Body of pancreas (tissue), 4 donors: ENCODE measurements at regions not wholly inside any gene's neighbourhood (a gene's known extent, or its start where the extent isn't known, plus 50 kb on each side); places are given as distances from the start of the nearest gene placed in this dataset.

Experiments
- ATAC-seq: fragments of 150-250 bp; one replicate; pipeline ENCODE4 v1.9.1; 2016
- DNase-seq, 4 donors: peaks; one replicate each; pipeline ENCODE4 v3.0.0-alpha.2; 2019
- H3K27ac ChIP-seq, 4 donors: fragments of 200-600 bp; sonication (generic); 1 replicate in 3 of 4; 2 replicates in 1 of 4; pipeline versions ENCODE4 v1.5.1 to v1.6.1; 2016 to 2019; ENCODE audit warnings: mild to moderate bottlenecking in 1 of 4, mixed read lengths in 1 of 4, moderate library complexity in 1 of 4
- H3K27me3 ChIP-seq, 2 donors: fragments of 200-600 bp; sonication (generic); one replicate each; pipeline ENCODE4 v1.6.0; 2016; ENCODE audit warnings: mild to moderate bottlenecking in 1 of 2
- H3K36me3 ChIP-seq, 2 donors: fragments of 200-600 bp; sonication (generic); replicated peaks in 1 of 2; 2 replicates each; pipeline ENCODE4 v1.5.1; 2016; ENCODE audit warnings: low read depth in 2 of 2; ENCODE audit not compliant: insufficient read depth in 1 of 2
- H3K4me1 ChIP-seq: fragments of 200-600 bp; sonication (generic); one replicate; pipeline ENCODE4 v1.6.0; 2016
- H3K4me3 ChIP-seq, 2 donors: fragments of 200-600 bp; sonication (generic); 1 replicate in 1 of 2; 2 replicates in 1 of 2; pipeline ENCODE4 v1.5.1; 2016 to 2019
- H3K9me3 ChIP-seq, 3 donors: fragments of 200-600 bp; sonication (generic); 1 replicate in 2 of 3; 2 replicates in 1 of 3; pipeline ENCODE4 v1.5.1; 2016
- POLR2A ChIP-seq, 3 donors: fragments of 450-650 bp; IDR thresholded peaks; one replicate each; pipeline ENCODE4 v1.6.1; 2016; ENCODE audit warnings: antibody characterized with exemption in 3 of 3, mild to moderate bottlenecking in 2 of 3
- WGBS, 2 donors: methylation state at CpG; one replicate each; pipeline ENCODE4 v1.1.5; 2017; 5-methylcytosine and 5-hydroxymethylcytosine counted together
- intact Hi-C: fragments of 100-400 bp; cut with DNase I; formaldehyde crosslinking; loops from one replicate; pipeline ENCODE4 v1.15.1; 2023
- TF ChIP-seq, protein P1 (sequence below), 7 experiments: fragments of 450-650 bp in 4 of 7; fragments of 200-600 bp in 3 of 7; sonication (generic) in 3 of 7; IDR thresholded peaks; one replicate each; pipeline ENCODE4 v1.5.1; 2016 to 2019; ENCODE audit warnings: antibody characterized with exemption in 7 of 7

DNA sequence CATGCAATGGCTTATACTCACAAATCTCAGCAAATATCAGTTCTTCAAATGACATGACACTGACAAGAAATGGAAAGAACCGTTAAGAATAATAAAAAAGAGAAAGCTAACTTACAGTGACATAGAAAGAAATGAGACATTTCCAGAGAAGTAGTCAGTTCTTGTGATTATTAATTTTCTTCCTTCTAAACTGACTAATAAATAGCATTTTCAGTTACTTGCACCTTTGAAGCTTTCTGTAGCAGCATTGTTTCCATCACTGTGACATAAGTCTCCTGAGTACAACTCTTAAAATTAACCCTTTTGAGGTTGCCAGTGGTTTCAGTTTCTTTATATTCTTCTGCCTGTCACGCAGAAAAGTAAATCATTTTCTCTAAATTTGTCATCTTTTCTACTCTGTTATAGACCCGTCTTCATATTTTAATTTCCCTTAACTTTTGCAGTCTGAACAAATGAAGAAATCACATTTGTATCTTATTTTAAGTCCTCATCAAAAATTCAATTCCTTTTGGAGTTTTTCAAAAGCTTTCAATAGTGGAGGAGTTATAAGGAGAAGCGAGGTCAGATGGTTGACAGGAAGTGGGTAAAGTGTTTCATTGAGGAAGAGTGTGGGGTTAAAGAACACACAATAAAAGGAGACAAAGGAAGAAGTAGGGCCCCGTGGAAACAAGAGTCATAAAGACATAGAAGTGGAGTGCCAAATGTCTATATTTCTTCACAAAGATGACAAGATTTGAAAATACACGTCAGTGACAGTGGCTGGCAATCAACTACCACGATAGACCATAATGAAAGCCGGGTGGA lies 57.9 kb upstream of the S1PR1 start:
- TF ChIP-seq POLR2A (IDR thresholded peaks at IDR 0.05) = no peak
- TF ChIP-seq, protein P1, sequence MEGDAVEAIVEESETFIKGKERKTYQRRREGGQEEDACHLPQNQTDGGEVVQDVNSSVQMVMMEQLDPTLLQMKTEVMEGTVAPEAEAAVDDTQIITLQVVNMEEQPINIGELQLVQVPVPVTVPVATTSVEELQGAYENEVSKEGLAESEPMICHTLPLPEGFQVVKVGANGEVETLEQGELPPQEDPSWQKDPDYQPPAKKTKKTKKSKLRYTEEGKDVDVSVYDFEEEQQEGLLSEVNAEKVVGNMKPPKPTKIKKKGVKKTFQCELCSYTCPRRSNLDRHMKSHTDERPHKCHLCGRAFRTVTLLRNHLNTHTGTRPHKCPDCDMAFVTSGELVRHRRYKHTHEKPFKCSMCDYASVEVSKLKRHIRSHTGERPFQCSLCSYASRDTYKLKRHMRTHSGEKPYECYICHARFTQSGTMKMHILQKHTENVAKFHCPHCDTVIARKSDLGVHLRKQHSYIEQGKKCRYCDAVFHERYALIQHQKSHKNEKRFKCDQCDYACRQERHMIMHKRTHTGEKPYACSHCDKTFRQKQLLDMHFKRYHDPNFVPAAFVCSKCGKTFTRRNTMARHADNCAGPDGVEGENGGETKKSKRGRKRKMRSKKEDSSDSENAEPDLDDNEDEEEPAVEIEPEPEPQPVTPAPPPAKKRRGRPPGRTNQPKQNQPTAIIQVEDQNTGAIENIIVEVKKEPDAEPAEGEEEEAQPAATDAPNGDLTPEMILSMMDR (IDR thresholded peaks at IDR 0.05) = no peak

DNA sequence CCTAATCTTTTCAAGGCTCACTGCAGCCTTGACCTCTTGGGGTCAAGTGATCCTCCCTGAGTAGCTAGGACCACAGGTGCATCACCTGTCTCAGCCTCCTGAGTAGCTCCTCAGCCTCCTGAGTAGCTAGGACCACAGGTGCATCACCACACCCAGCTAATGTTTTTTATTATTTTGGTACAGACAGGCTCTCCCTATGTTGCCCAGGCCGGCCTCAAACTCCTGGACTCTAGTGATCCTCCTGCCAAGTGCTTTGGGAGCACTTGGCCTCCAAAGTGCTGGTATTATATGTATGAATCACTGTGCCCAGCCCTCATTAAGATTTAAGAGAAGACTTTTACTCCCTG lies 58.5 kb upstream of the S1PR1 start:
- no peak overlapping the region for H3K4me3 ChIP-seq
- H3K27me3 ChIP-seq = no peaks in the 10 kb centered on the region
- intact Hi-C loops = no loop called here
- H3K36me3 ChIP-seq = no peaks in the 10 kb centered on the region
- H3K9me3 ChIP-seq = no peaks in the 10 kb centered on the region
- ATAC-seq (no peak), DNase-seq (no peak)
- no peak for TF ChIP-seq POLR2A (IDR thresholded peaks at IDR 0.05)
- TF ChIP-seq, protein P1 (IDR thresholded peaks at IDR 0.05) = no peak
- no peak overlapping the region for H3K27ac ChIP-seq
- H3K4me1 ChIP-seq = no peaks in the 10 kb centered on the region
- WGBS, 2 donors = 56 to 100% methylated on average over 1 of the region's 1 CpG

More for the DNA sequence above, 57.9 kb upstream of the S1PR1 start:
- ATAC-seq = no peak
- no peaks in the 10 kb centered on the region for H3K9me3 ChIP-seq
- DNase-seq = no peak
- H3K4me1 ChIP-seq = no peaks in the 10 kb centered on the region
- WGBS, 2 donors = 49 to 60% methylated on average over 8 of the region's 8 CpGs
- H3K36me3 ChIP-seq = no peaks in the 10 kb centered on the region
- H3K4me3 ChIP-seq = no peak overlapping the region
- intact Hi-C loops = no loop called here
- H3K27me3 ChIP-seq = no peaks in the 10 kb centered on the region
- H3K27ac ChIP-seq = no peak overlapping the region

- H3K9me3 ChIP-seq = no peaks in the 10 kb centered on the region
- intact Hi-C loops = no loop called here
- no peak overlapping the region for H3K27ac ChIP-seq
- no peaks in the 10 kb centered on the region for H3K4me1 ChIP-seq
- no peaks in the 10 kb centered on the region for H3K27me3 ChIP-seq
- H3K4me3 ChIP-seq = no peak overlapping the region
- TF ChIP-seq, protein P1 (IDR thresholded peaks at IDR 0.05) = no peak
- no peak for TF ChIP-seq POLR2A (IDR thresholded peaks at IDR 0.05)
- ATAC-seq (no peak), DNase-seq (no peak)
- WGBS, 2 donors = 76 to 77% methylated on average over 1 of the region's 1 CpG
- H3K36me3 ChIP-seq = no peaks in the 10 kb centered on the region
These were observed 60.9 kb upstream of the S1PR1 start for GRCh38 chr1:101175886-101176285.

DNA sequence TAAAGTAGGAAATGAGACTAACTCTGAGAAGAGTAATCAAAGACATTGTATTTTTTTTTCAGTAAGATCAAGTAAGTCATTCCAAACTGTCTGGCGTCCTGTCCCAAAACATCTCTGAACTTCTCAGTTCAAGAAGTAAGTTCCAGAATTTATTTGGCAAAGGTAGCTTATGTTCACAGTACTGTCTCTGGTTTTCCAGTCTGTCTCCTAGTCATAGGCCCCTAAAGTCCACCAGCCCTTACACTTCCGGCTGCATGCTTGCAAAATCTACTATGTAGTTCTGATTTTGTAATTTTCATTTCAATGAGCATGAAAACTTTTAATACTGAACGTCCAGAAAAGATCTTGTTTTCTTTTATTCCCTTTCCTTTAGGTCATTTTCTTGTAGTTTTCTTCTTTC lies 61.4 kb upstream of the S1PR1 start:
- H3K27ac ChIP-seq = no peak overlapping the region
- ATAC-seq (no peak), DNase-seq (no peak)

More for the DNA sequence above, 61.4 kb upstream of the S1PR1 start:
- H3K9me3 ChIP-seq = no peaks in the 10 kb centered on the region
- intact Hi-C loops = no loop called here
- WGBS, 2 donors = 57 to 70% methylated on average over 3 of the region's 3 CpGs
- H3K4me1 ChIP-seq = no peaks in the 10 kb centered on the region
- H3K36me3 ChIP-seq = no peaks in the 10 kb centered on the region
- TF ChIP-seq, protein P1 (IDR thresholded peaks at IDR 0.05) = no peak
- no peak for TF ChIP-seq POLR2A (IDR thresholded peaks at IDR 0.05)
- no peaks in the 10 kb centered on the region for H3K27me3 ChIP-seq
- H3K4me3 ChIP-seq = no peak overlapping the region
